ENCODE measurements at regions not wholly inside any gene's neighbourhood (a gene's known extent, or its start where the extent isn't known, plus 50 kb on each side); places are given as distances from the start of the nearest gene placed in this dataset.
"Not testable (repeated sequence)": the region's sequence is repeated elsewhere in the genome, so short reads cannot be mapped to it uniquely, and the experiment has no call there.

- Histone ChIP-seq H3K27me3 (ENCODE audit: insufficient read depth, low read length) (no peaks in the 10 kb centered on the region), H2AFZ (ENCODE audit: low read depth, low read length) (no peak overlapping the region), H3K36me3 (ENCODE audit: insufficient read depth, low read length) (no peaks in the 10 kb centered on the region), H3K4me1 (ENCODE audit: insufficient read depth, low read length) (no peaks in the 10 kb centered on the region), H3K9me3 (ENCODE audit: low read length) (no peaks in the 10 kb centered on the region), H3K4me3 (ENCODE audit: low read length) (no peak overlapping the region)
These were observed 243.5 kb upstream of the CCNG1 start for GRCh38 chr5:163193886-163194285.

- H3K36me3 ChIP-seq (ENCODE audit: insufficient read depth, low read length), result no peaks in the 10 kb centered on the region
- no peaks in the 10 kb centered on the region for H3K4me1 ChIP-seq (ENCODE audit: insufficient read depth, low read length)
- H3K4me3 ChIP-seq (ENCODE audit: low read length), result no peak overlapping the region
- no peaks in the 10 kb centered on the region for H3K27me3 ChIP-seq (ENCODE audit: insufficient read depth, low read length)
- H2AFZ ChIP-seq (ENCODE audit: low read depth, low read length), result no peak overlapping the region
- H3K9me3 ChIP-seq (ENCODE audit: low read length), result no peaks in the 10 kb centered on the region
These were observed 231.8 kb upstream of the CCNG1 start for GRCh38 chr5:163205645-163206044.

- H3K27me3 ChIP-seq (ENCODE audit: insufficient read depth, low read length), result no peaks in the 10 kb centered on the region
- H3K36me3 ChIP-seq (ENCODE audit: insufficient read depth, low read length), result no peaks in the 10 kb centered on the region
- H3K4me3 ChIP-seq (ENCODE audit: low read length), result no peak overlapping the region
- no peak overlapping the region for H2AFZ ChIP-seq (ENCODE audit: low read depth, low read length)
- no peaks in the 10 kb centered on the region for H3K9me3 ChIP-seq (ENCODE audit: low read length)
- H3K4me1 ChIP-seq (ENCODE audit: insufficient read depth, low read length), result no peaks in the 10 kb centered on the region
These were observed 215.8 kb upstream of the CCNG1 start for GRCh38 chr5:163221581-163221980.

- Histone ChIP-seq H3K4me3 (ENCODE audit: low read length) (no peak overlapping the region), H3K27me3 (ENCODE audit: insufficient read depth, low read length) (no peaks in the 10 kb centered on the region), H3K9me3 (ENCODE audit: low read length) (no peaks in the 10 kb centered on the region), H2AFZ (ENCODE audit: low read depth, low read length) (no peak overlapping the region), H3K4me1 (ENCODE audit: insufficient read depth, low read length) (no peaks in the 10 kb centered on the region), H3K36me3 (ENCODE audit: insufficient read depth, low read length) (no peaks in the 10 kb centered on the region)
These were observed 214.4 kb upstream of the CCNG1 start for GRCh38 chr5:163222982-163223381.

- no peak overlapping the region for H2AFZ ChIP-seq (ENCODE audit: low read depth, low read length)
- no peaks in the 10 kb centered on the region for H3K4me1 ChIP-seq (ENCODE audit: insufficient read depth, low read length)
- no peak overlapping the region for H3K4me3 ChIP-seq (ENCODE audit: low read length)
- H3K36me3 ChIP-seq (ENCODE audit: insufficient read depth, low read length), result no peaks in the 10 kb centered on the region
- H3K9me3 ChIP-seq (ENCODE audit: low read length), result no peaks in the 10 kb centered on the region
- H3K27me3 ChIP-seq (ENCODE audit: insufficient read depth, low read length), result no peaks in the 10 kb centered on the region
These were observed 192.9 kb upstream of the CCNG1 start for GRCh38 chr5:163244445-163244987.

- Histone ChIP-seq H3K36me3 (ENCODE audit: insufficient read depth, low read length) (no peaks in the 10 kb centered on the region), H2AFZ (ENCODE audit: low read depth, low read length) (no peak overlapping the region), H3K4me3 (ENCODE audit: low read length) (no peak overlapping the region), H3K9me3 (ENCODE audit: low read length) (no peaks in the 10 kb centered on the region), H3K27me3 (ENCODE audit: insufficient read depth, low read length) (no peaks in the 10 kb centered on the region), H3K4me1 (ENCODE audit: insufficient read depth, low read length) (no peaks in the 10 kb centered on the region)
These were observed 191.8 kb upstream of the CCNG1 start for GRCh38 chr5:163245584-163245983.

GRCh38 chr5:163248333-163248732 lies 189.1 kb upstream of the CCNG1 start:
- H3K4me3 ChIP-seq (ENCODE audit: low read length), result no peak overlapping the region
- peaks cover 5% of the 10 kb centered on the region for H3K4me1 ChIP-seq (ENCODE audit: insufficient read depth, low read length)
- H2AFZ ChIP-seq (ENCODE audit: low read depth, low read length), result no peak overlapping the region
- H3K36me3 ChIP-seq (ENCODE audit: insufficient read depth, low read length), result no peaks in the 10 kb centered on the region
- no peaks in the 10 kb centered on the region for H3K9me3 ChIP-seq (ENCODE audit: low read length)
- H3K27me3 ChIP-seq (ENCODE audit: insufficient read depth, low read length), result no peaks in the 10 kb centered on the region

GRCh38 chr5:163248871-163249270 lies 188.5 kb upstream of the CCNG1 start:
- Histone ChIP-seq H2AFZ (ENCODE audit: low read depth, low read length) (no peak overlapping the region), H3K4me1 (ENCODE audit: insufficient read depth, low read length) (peaks cover 7% of the 10 kb centered on the region), H3K9me3 (ENCODE audit: low read length) (no peaks in the 10 kb centered on the region), H3K4me3 (ENCODE audit: low read length) (no peak overlapping the region), H3K36me3 (ENCODE audit: insufficient read depth, low read length) (no peaks in the 10 kb centered on the region), H3K27me3 (ENCODE audit: insufficient read depth, low read length) (no peaks in the 10 kb centered on the region)

GRCh38 chr5:163252950-163253349 lies 184.4 kb upstream of the CCNG1 start:
- Histone ChIP-seq H3K9me3 (ENCODE audit: low read length) (no peaks in the 10 kb centered on the region), H3K36me3 (ENCODE audit: insufficient read depth, low read length) (no peaks in the 10 kb centered on the region), H2AFZ (ENCODE audit: low read depth, low read length) (no peak overlapping the region), H3K27me3 (ENCODE audit: insufficient read depth, low read length) (no peaks in the 10 kb centered on the region), H3K4me3 (ENCODE audit: low read length) (no peak overlapping the region), H3K4me1 (ENCODE audit: insufficient read depth, low read length) (peaks cover 7% of the 10 kb centered on the region)

GRCh38 chr5:163259495-163259894 lies 177.9 kb upstream of the CCNG1 start:
- Histone ChIP-seq H3K36me3 (ENCODE audit: insufficient read depth, low read length) (no peaks in the 10 kb centered on the region), H3K27me3 (ENCODE audit: insufficient read depth, low read length) (no peaks in the 10 kb centered on the region)

GRCh38 chr5:163260471-163260870 lies 176.9 kb upstream of the CCNG1 start:
- no peaks in the 10 kb centered on the region for H3K27me3 ChIP-seq (ENCODE audit: insufficient read depth, low read length)
- no peaks in the 10 kb centered on the region for H3K36me3 ChIP-seq (ENCODE audit: insufficient read depth, low read length)
- no peak overlapping the region for H3K4me3 ChIP-seq (ENCODE audit: low read length)
- H3K9me3 ChIP-seq (ENCODE audit: low read length), result no peaks in the 10 kb centered on the region
- H2AFZ ChIP-seq (ENCODE audit: low read depth, low read length), result no peak overlapping the region
- H3K4me1 ChIP-seq (ENCODE audit: insufficient read depth, low read length), result no peaks in the 10 kb centered on the region

More at GRCh38 chr5:163259495-163259894, 177.9 kb upstream of the CCNG1 start:
- H3K4me1 ChIP-seq (ENCODE audit: insufficient read depth, low read length), result no peaks in the 10 kb centered on the region
- H3K9me3 ChIP-seq (ENCODE audit: low read length), result no peaks in the 10 kb centered on the region
- no peak overlapping the region for H2AFZ ChIP-seq (ENCODE audit: low read depth, low read length)
- H3K4me3 ChIP-seq (ENCODE audit: low read length), result no peak overlapping the region

GRCh38 chr5:163260961-163261360 lies 176.4 kb upstream of the CCNG1 start:
- Histone ChIP-seq H3K27me3 (ENCODE audit: insufficient read depth, low read length) (no peaks in the 10 kb centered on the region), H3K4me1 (ENCODE audit: insufficient read depth, low read length) (no peaks in the 10 kb centered on the region), H3K9me3 (ENCODE audit: low read length) (no peaks in the 10 kb centered on the region), H3K36me3 (ENCODE audit: insufficient read depth, low read length) (no peaks in the 10 kb centered on the region), H3K4me3 (ENCODE audit: low read length) (no peak overlapping the region), H2AFZ (ENCODE audit: low read depth, low read length) (no peak overlapping the region)

GRCh38 chr5:163261647-163262269 lies 175.6 kb upstream of the CCNG1 start:
- no peak overlapping the region for H3K4me3 ChIP-seq (ENCODE audit: low read length)
- H3K27me3 ChIP-seq (ENCODE audit: insufficient read depth, low read length), result no peaks in the 10 kb centered on the region
- no peak overlapping the region for H2AFZ ChIP-seq (ENCODE audit: low read depth, low read length)
- no peaks in the 10 kb centered on the region for H3K9me3 ChIP-seq (ENCODE audit: low read length)
- no peaks in the 10 kb centered on the region for H3K4me1 ChIP-seq (ENCODE audit: insufficient read depth, low read length)
- no peaks in the 10 kb centered on the region for H3K36me3 ChIP-seq (ENCODE audit: insufficient read depth, low read length)

GRCh38 chr5:163266249-163266648 lies 171.1 kb upstream of the CCNG1 start:
- not testable (repeated sequence) for H3K36me3 ChIP-seq (ENCODE audit: insufficient read depth, low read length); H3K9me3 ChIP-seq (ENCODE audit: low read length); H3K4me3 ChIP-seq (ENCODE audit: low read length); H3K27me3 ChIP-seq (ENCODE audit: insufficient read depth, low read length); H2AFZ ChIP-seq (ENCODE audit: low read depth, low read length); H3K4me1 ChIP-seq (ENCODE audit: insufficient read depth, low read length)

All from neuron (in vitro differentiated cells).